OCI-LY1 (cell line): ENCODE measurements at regions not wholly inside any gene's neighbourhood (a gene's known extent, or its start where the extent isn't known, plus 50 kb on each side); places are given as distances from the start of the nearest gene placed in this dataset.

Experiments used
- H2AFZ ChIP-seq: fragments of 200-600 bp; sonication (generic), shearing (Covaris generic); 2 replicates; pipeline ENCODE4 v1.6.0; 2014; ENCODE audit warnings: antibody characterized with exemption, mild to moderate bottlenecking, low read length
- H3F3A ChIP-seq: fragments of 200-600 bp; sonication (generic), shearing (Covaris generic); 2 replicates; pipeline ENCODE4 v1.6.0; 2014; ENCODE audit warnings: mild to moderate bottlenecking, antibody characterized with exemption, low read length, moderate library complexity; ENCODE audit not compliant: insufficient read depth
- H3K27ac ChIP-seq: fragments of 200-600 bp; sonication (generic); 2 replicates; pipeline ENCODE4 v1.5.1; 2014; ENCODE audit warnings: low read length, mixed run types, mild to moderate bottlenecking, low read depth; ENCODE audit not compliant: poor library complexity, severe bottlenecking
- H3K27me3 ChIP-seq: fragments of 200-600 bp; sonication (generic); 2 replicates; pipeline ENCODE4 v1.6.0; 2014; ENCODE audit warnings: antibody characterized with exemption, mild to moderate bottlenecking, low read length, moderate library complexity; ENCODE audit not compliant: insufficient read depth
- H3K36me3 ChIP-seq: fragments of 200-600 bp; sonication (generic); 2 replicates; pipeline ENCODE4 v1.6.1; 2014; ENCODE audit warnings: mild to moderate bottlenecking, antibody characterized with exemption, low read length, moderate library complexity, mixed read lengths; ENCODE audit not compliant: insufficient read depth
- H3K4me1 ChIP-seq: fragments of 200-600 bp; sonication (generic); 2 replicates; pipeline ENCODE4 v1.5.1; 2014; ENCODE audit warnings: mild to moderate bottlenecking, low read length, moderate library complexity; ENCODE audit not compliant: insufficient read depth, severe bottlenecking
- H3K4me2 ChIP-seq: fragments of 200-600 bp; sonication (generic), shearing (Covaris generic); 2 replicates; pipeline ENCODE4 v1.6.1; 2014; ENCODE audit warnings: low read length
- H3K4me3 ChIP-seq: fragments of 200-600 bp; sonication (generic); 2 replicates; pipeline ENCODE4 v1.5.1; 2014; ENCODE audit warnings: low read length, low read depth, mild to moderate bottlenecking, mixed read lengths; ENCODE audit not compliant: poor library complexity, severe bottlenecking
- H3K79me2 ChIP-seq: fragments of 200-600 bp; shearing (Covaris generic); 2 replicates; pipeline ENCODE4 v1.6.1; 2016; ENCODE audit warnings: mixed run types, low read length, mixed read lengths; ENCODE audit not compliant: insufficient read depth
- H3K9ac ChIP-seq: fragments of 200-600 bp; sonication (generic), shearing (Covaris generic); 2 replicates; pipeline ENCODE4 v1.6.1; 2014; ENCODE audit warnings: mild to moderate bottlenecking, low read length, mixed read lengths
- H3K9me2 ChIP-seq: fragments of 200-600 bp; sonication (generic), shearing (Covaris generic); 2 replicates; pipeline ENCODE4 v1.6.1; 2014; ENCODE audit warnings: low read depth, mild to moderate bottlenecking, low read length, mixed read lengths
- H3K9me3 ChIP-seq: fragments of 200-600 bp; shearing (Covaris generic); 2 replicates; pipeline ENCODE4 v1.6.1; 2014; ENCODE audit warnings: low read length, mixed read lengths
- H4K20me1 ChIP-seq: fragments of 200-600 bp; sonication (generic), shearing (Covaris generic); 2 replicates; pipeline ENCODE4 v1.6.0; 2016; ENCODE audit warnings: mild to moderate bottlenecking, low read length; ENCODE audit not compliant: insufficient read depth
- CTCF ChIP-seq: fragments of 200-600 bp; sonication (generic), shearing (Covaris generic); IDR thresholded peaks from 2 replicates; pipeline ENCODE4 v1.5.1; 2017; ENCODE audit warnings: mild to moderate bottlenecking, antibody characterized with exemption, low read length, moderate library complexity, mixed read lengths
- EZH2 ChIP-seq: fragments of 200-600 bp; sonication (generic), shearing (Covaris generic); IDR thresholded peaks from 2 replicates; pipeline ENCODE4 v1.8.0; 2017; ENCODE audit warnings: borderline replicate concordance, mixed run types, mild to moderate bottlenecking, antibody characterized with exemption, low read length, moderate library complexity, mixed read lengths

GRCh38 chr3:78348664-78349063, 1308.8 kb downstream of the ROBO2 start:
- H3K4me3 ChIP-seq: no peak overlapping the region
- H3K9ac ChIP-seq: no peak overlapping the region
- no peaks in the 10 kb centered on the region for H3K9me3 ChIP-seq
- H3K4me2 ChIP-seq: no peak overlapping the region
- H4K20me1 ChIP-seq: no peaks in the 10 kb centered on the region
- H3K36me3 ChIP-seq: no peaks in the 10 kb centered on the region
- no peak for TF ChIP-seq EZH2
- TF ChIP-seq CTCF: no peak
- H3F3A ChIP-seq: no peaks in the 10 kb centered on the region
- no peak overlapping the region for H2AFZ ChIP-seq
- no peaks in the 10 kb centered on the region for H3K9me2 ChIP-seq
- H3K27me3 ChIP-seq: no peaks in the 10 kb centered on the region
- no peaks in the 10 kb centered on the region for H3K4me1 ChIP-seq
- H3K79me2 ChIP-seq: no peaks in the 10 kb centered on the region
- no peak overlapping the region for H3K27ac ChIP-seq

GRCh38 chr3:78349571-78349970, 1309.7 kb downstream of the ROBO2 start:
- Histone ChIP-seq H3K4me1 (no peaks in the 10 kb centered on the region), H3K27ac (no peak overlapping the region), H3K79me2 (no peaks in the 10 kb centered on the region), H3K4me3 (no peak overlapping the region), H3K4me2 (no peak overlapping the region), H2AFZ (no peak overlapping the region), H3K9me3 (no peaks in the 10 kb centered on the region), H3K9ac (no peak overlapping the region), H3K9me2 (no peaks in the 10 kb centered on the region), H4K20me1 (no peaks in the 10 kb centered on the region), H3K27me3 (no peaks in the 10 kb centered on the region), H3F3A (no peaks in the 10 kb centered on the region), H3K36me3 (no peaks in the 10 kb centered on the region)
- no peak for TF ChIP-seq CTCF
- no peak for TF ChIP-seq EZH2

- Histone ChIP-seq H3K9me2 (no peaks in the 10 kb centered on the region), H3K4me1 (no peaks in the 10 kb centered on the region)
- no peak for TF ChIP-seq CTCF
- no peak for TF ChIP-seq EZH2
These were observed 1311.4 kb downstream of the ROBO2 start for GRCh38 chr3:78351334-78351733.

More at GRCh38 chr3:78351334-78351733, 1311.4 kb downstream of the ROBO2 start:
- Histone ChIP-seq H3K9ac (no peak overlapping the region), H3K27ac (no peak overlapping the region), H3F3A (no peaks in the 10 kb centered on the region), H4K20me1 (no peaks in the 10 kb centered on the region), H3K79me2 (no peaks in the 10 kb centered on the region), H2AFZ (no peak overlapping the region), H3K9me3 (no peaks in the 10 kb centered on the region), H3K4me2 (no peak overlapping the region), H3K27me3 (no peaks in the 10 kb centered on the region), H3K36me3 (no peaks in the 10 kb centered on the region), H3K4me3 (no peak overlapping the region)
